NCI-H2171 treated with DMSO at 0.1 percent for 48 hours (cell line): ENCODE measurements at regions not wholly inside any gene's neighbourhood (a gene's known extent, or its start where the extent isn't known, plus 50 kb on each side); places are given as distances from the start of the nearest gene placed in this dataset.
A peak's percentile ranks its signal among the peaks of the same experiment; 100 is the strongest.
"Not testable (repeated sequence)": the region's sequence is repeated elsewhere in the genome, so short reads cannot be mapped to it uniquely, and the experiment has no call there.

ENCODE experiments used
- DNase-seq: peaks from one replicate; lab custom pipeline; 2025; lab: John Stamatoyannopoulos, UW

DNA sequence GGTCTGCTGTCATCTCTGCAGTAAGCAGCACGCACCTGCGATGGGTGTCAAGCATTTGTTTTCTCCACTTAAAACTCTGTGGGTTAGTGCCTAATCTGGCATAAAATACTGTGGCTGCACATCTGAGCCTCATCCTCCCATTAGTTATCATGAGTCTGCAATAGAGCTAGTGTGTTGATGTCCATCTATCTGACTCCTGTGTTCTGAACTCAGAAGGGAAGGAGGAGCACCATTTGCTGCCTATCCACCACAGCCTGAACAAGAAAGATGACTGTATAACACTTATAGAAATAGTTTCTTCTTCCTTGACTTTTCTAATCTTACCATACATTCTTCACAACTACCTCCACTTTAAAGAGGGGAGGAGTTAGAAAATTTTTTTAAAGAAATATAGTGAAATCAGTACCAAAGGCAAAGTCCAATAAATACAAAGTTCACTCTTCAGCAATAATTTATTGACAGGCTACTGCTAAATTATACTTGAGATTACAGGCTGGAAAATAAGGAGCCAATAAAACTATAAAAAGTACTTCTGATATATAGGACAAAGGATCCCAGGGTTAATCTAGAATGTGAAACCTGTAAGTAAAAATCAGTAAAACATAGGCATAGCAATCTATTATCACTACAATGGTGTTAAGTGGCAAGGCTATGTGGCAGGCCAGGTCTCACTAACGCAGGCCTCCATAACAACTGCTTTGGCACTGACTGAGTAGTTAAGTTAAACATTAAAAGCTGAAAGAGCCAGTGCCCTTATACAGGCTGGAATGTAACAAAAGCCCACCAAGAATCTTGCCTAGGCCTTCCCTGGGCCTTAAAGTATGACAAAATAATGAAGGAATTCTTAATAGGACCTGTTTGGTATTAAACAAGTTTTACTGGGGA lies 70.2 kb downstream of the LGALS9C start:
- not testable (repeated sequence) for DNase-seq

DNA sequence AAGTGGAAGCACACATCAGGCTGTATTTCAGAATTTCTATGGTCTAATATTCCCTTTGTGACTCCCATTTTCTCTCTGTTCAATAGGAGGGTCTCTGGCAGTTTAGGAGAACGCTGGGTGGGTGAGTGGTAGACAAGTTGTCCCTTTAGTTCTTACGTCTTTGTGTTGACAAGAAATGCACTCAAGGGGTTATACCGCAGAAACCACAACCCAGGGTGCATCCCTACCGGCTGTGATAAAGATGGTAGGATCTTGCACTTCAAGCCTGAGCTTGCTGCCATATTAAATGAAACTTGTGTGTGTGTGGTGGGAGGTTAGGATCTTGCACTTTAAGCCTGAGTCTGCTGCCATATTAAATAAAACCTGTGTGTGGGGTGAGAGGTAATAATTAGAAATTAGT lies 80.5 kb downstream of the LGALS9C start:
- DNase-seq: not testable (repeated sequence)

- peak; percentile 55 for DNase-seq
Measured at GRCh38 chr17:18563381-18564098, 80.7 kb downstream of the TBC1D28 start.

DNA sequence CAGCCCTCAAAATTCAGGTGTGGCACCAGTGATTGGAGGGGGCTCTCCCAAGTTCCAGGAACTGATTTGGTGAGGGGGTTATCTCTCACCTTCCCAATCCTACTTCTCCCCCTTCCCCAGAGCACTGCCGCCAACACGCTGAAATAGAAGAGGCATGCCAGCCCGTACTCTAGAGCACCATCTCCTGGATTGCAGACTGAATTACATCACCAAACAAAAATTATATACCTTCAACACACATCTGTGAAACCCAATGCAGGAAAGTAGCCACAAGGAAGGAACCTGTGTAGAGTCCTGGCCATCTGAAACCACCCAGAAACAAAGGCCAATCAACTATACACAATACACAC lies 80.1 kb downstream of the TBC1D28 start:
- peak; percentile 79 for DNase-seq

- peak; percentile 34 for DNase-seq
Measured at GRCh38 chr17:18568108-18568995, 75.8 kb downstream of the TBC1D28 start.

GRCh38 chr17:18569489-18569913 lies 74.7 kb downstream of the TBC1D28 start:
- DNase-seq: peak; percentile 82

GRCh38 chr17:18572536-18572935 lies 71.7 kb downstream of the TBC1D28 start:
- DNase-seq: not testable (repeated sequence)

- not testable (repeated sequence) for DNase-seq
Measured at GRCh38 chr17:18574137-18574536, 70.1 kb downstream of the TBC1D28 start.
